ENCODE measurements at regions not wholly inside any gene's neighbourhood (a gene's known extent, or its start where the extent isn't known, plus 50 kb on each side); places are given as distances from the start of the nearest gene placed in this dataset.
"Not testable (repeated sequence)": the region's sequence is repeated elsewhere in the genome, so short reads cannot be mapped to it uniquely, and the experiment has no call there.

- not testable (repeated sequence) for H3K4me1 ChIP-seq (ENCODE audit: control insufficient read depth, insufficient read depth, low read length); DNase-seq (ENCODE audit: low read depth in 4 of 6, low spot score in 6 of 6); H3K9me3 ChIP-seq (ENCODE audit: control insufficient read depth, insufficient read depth, low read length); H3K27ac ChIP-seq (ENCODE audit: low read depth, low read length); H3K36me3 ChIP-seq (ENCODE audit: control insufficient read depth, insufficient read depth, low read length); H3K4me3 ChIP-seq (ENCODE audit: low read depth, low read length); H3K27me3 ChIP-seq (ENCODE audit: control insufficient read depth, insufficient read depth, low read length)
- WGBS (ENCODE audit: insufficient coverage): 97% methylated on average over 7 of the region's 28 CpGs
Measured at GRCh38 chr10:15921423-15921945, 61.2 kb upstream of the MINDY3 start.

GRCh38 chr10:15931376-15931775 lies 71.1 kb upstream of the MINDY3 start:
- Histone ChIP-seq H3K27ac (ENCODE audit: low read depth, low read length) (no peak overlapping the region), H3K4me3 (ENCODE audit: low read depth, low read length) (no peak overlapping the region), H3K27me3 (ENCODE audit: control insufficient read depth, insufficient read depth, low read length) (no peaks in the 10 kb centered on the region), H3K9me3 (ENCODE audit: control insufficient read depth, insufficient read depth, low read length) (no peaks in the 10 kb centered on the region), H3K4me1 (ENCODE audit: control insufficient read depth, insufficient read depth, low read length) (no peaks in the 10 kb centered on the region), H3K36me3 (ENCODE audit: control insufficient read depth, insufficient read depth, low read length) (no peaks in the 10 kb centered on the region)
- 80% methylated on average over 2 of the region's 5 CpGs for WGBS (ENCODE audit: insufficient coverage)
- no peak for DNase-seq (ENCODE audit: low read depth in 4 of 6, low spot score in 6 of 6)

- H3K36me3 ChIP-seq (ENCODE audit: control insufficient read depth, insufficient read depth, low read length); H3K4me1 ChIP-seq (ENCODE audit: control insufficient read depth, insufficient read depth, low read length); H3K27me3 ChIP-seq (ENCODE audit: control insufficient read depth, insufficient read depth, low read length); H3K4me3 ChIP-seq (ENCODE audit: low read depth, low read length); H3K27ac ChIP-seq (ENCODE audit: low read depth, low read length); H3K9me3 ChIP-seq (ENCODE audit: control insufficient read depth, insufficient read depth, low read length); DNase-seq (ENCODE audit: low read depth in 4 of 6, low spot score in 6 of 6): not testable (repeated sequence)
- WGBS (ENCODE audit: insufficient coverage): 83% methylated on average over 3 of the region's 6 CpGs
Measured at GRCh38 chr10:15939543-15939942, 79.2 kb upstream of the MINDY3 start.

- H3K27ac ChIP-seq (ENCODE audit: low read depth, low read length): no peak overlapping the region
- no peaks in the 10 kb centered on the region for H3K4me1 ChIP-seq (ENCODE audit: control insufficient read depth, insufficient read depth, low read length)
- no peak overlapping the region for H3K4me3 ChIP-seq (ENCODE audit: low read depth, low read length)
- H3K36me3 ChIP-seq (ENCODE audit: control insufficient read depth, insufficient read depth, low read length): no peaks in the 10 kb centered on the region
- no peaks in the 10 kb centered on the region for H3K9me3 ChIP-seq (ENCODE audit: control insufficient read depth, insufficient read depth, low read length)
- H3K27me3 ChIP-seq (ENCODE audit: control insufficient read depth, insufficient read depth, low read length): no peaks in the 10 kb centered on the region
- no peak for DNase-seq (ENCODE audit: low read depth in 4 of 6, low spot score in 6 of 6)
- WGBS (ENCODE audit: insufficient coverage): 63% methylated on average over 1 of the region's 1 CpG
Measured at GRCh38 chr10:15943426-15943825, 83.1 kb upstream of the MINDY3 start.

GRCh38 chr10:15954188-15954587 lies 93.9 kb upstream of the MINDY3 start:
- no peak overlapping the region for H3K27ac ChIP-seq (ENCODE audit: low read depth, low read length)
- WGBS (ENCODE audit: insufficient coverage): no CpG with 5 or more reads among the region's 4 CpGs
- no peaks in the 10 kb centered on the region for H3K36me3 ChIP-seq (ENCODE audit: control insufficient read depth, insufficient read depth, low read length)
- no peak overlapping the region for H3K4me3 ChIP-seq (ENCODE audit: low read depth, low read length)
- H3K4me1 ChIP-seq (ENCODE audit: control insufficient read depth, insufficient read depth, low read length): no peaks in the 10 kb centered on the region
- DNase-seq (ENCODE audit: low read depth in 4 of 6, low spot score in 6 of 6): no peak
- H3K27me3 ChIP-seq (ENCODE audit: control insufficient read depth, insufficient read depth, low read length): no peaks in the 10 kb centered on the region
- peaks cover 1% of the 10 kb centered on the region for H3K9me3 ChIP-seq (ENCODE audit: control insufficient read depth, insufficient read depth, low read length)

- Histone ChIP-seq H3K4me3 (ENCODE audit: low read depth, low read length) (no peak overlapping the region), H3K9me3 (ENCODE audit: control insufficient read depth, insufficient read depth, low read length) (no peaks in the 10 kb centered on the region), H3K36me3 (ENCODE audit: control insufficient read depth, insufficient read depth, low read length) (no peaks in the 10 kb centered on the region), H3K4me1 (ENCODE audit: control insufficient read depth, insufficient read depth, low read length) (no peaks in the 10 kb centered on the region), H3K27me3 (ENCODE audit: control insufficient read depth, insufficient read depth, low read length) (no peaks in the 10 kb centered on the region), H3K27ac (ENCODE audit: low read depth, low read length) (no peak overlapping the region)
- WGBS (ENCODE audit: insufficient coverage): 64% methylated on average over 4 of the region's 5 CpGs
- peak in 1 of 6 donors; percentile 55 for DNase-seq (ENCODE audit: low read depth in 4 of 6, low spot score in 6 of 6)
Measured at GRCh38 chr10:15960277-15960676, 100.0 kb upstream of the MINDY3 start.

GRCh38 chr10:15972736-15973135 lies 112.4 kb upstream of the MINDY3 start:
- H3K4me3 ChIP-seq (ENCODE audit: low read depth, low read length); H3K27ac ChIP-seq (ENCODE audit: low read depth, low read length); DNase-seq (ENCODE audit: low read depth in 4 of 6, low spot score in 6 of 6); H3K9me3 ChIP-seq (ENCODE audit: control insufficient read depth, insufficient read depth, low read length); H3K27me3 ChIP-seq (ENCODE audit: control insufficient read depth, insufficient read depth, low read length); H3K36me3 ChIP-seq (ENCODE audit: control insufficient read depth, insufficient read depth, low read length); H3K4me1 ChIP-seq (ENCODE audit: control insufficient read depth, insufficient read depth, low read length): not testable (repeated sequence)
- WGBS (ENCODE audit: insufficient coverage): 88% methylated on average over 1 of the region's 5 CpGs

GRCh38 chr10:15985690-15986089 lies 125.4 kb upstream of the MINDY3 start:
- WGBS (ENCODE audit: insufficient coverage): 69% methylated on average over 4 of the region's 4 CpGs
- H3K4me1 ChIP-seq (ENCODE audit: control insufficient read depth, insufficient read depth, low read length): no peaks in the 10 kb centered on the region
- DNase-seq (ENCODE audit: low read depth in 4 of 6, low spot score in 6 of 6): peak in 1 of 6 donors; percentile 57
- H3K36me3 ChIP-seq (ENCODE audit: control insufficient read depth, insufficient read depth, low read length): no peaks in the 10 kb centered on the region
- no peak overlapping the region for H3K27ac ChIP-seq (ENCODE audit: low read depth, low read length)
- H3K4me3 ChIP-seq (ENCODE audit: low read depth, low read length): no peak overlapping the region
- no peaks in the 10 kb centered on the region for H3K9me3 ChIP-seq (ENCODE audit: control insufficient read depth, insufficient read depth, low read length)
- no peaks in the 10 kb centered on the region for H3K27me3 ChIP-seq (ENCODE audit: control insufficient read depth, insufficient read depth, low read length)

- Histone ChIP-seq H3K27ac (ENCODE audit: low read depth, low read length) (no peak overlapping the region), H3K4me3 (ENCODE audit: low read depth, low read length) (no peak overlapping the region), H3K4me1 (ENCODE audit: control insufficient read depth, insufficient read depth, low read length) (no peaks in the 10 kb centered on the region), H3K36me3 (ENCODE audit: control insufficient read depth, insufficient read depth, low read length) (no peaks in the 10 kb centered on the region), H3K27me3 (ENCODE audit: control insufficient read depth, insufficient read depth, low read length) (no peaks in the 10 kb centered on the region), H3K9me3 (ENCODE audit: control insufficient read depth, insufficient read depth, low read length) (no peaks in the 10 kb centered on the region)
- WGBS (ENCODE audit: insufficient coverage): 81% methylated on average over 8 of the region's 11 CpGs
- no peak for DNase-seq (ENCODE audit: low read depth in 4 of 6, low spot score in 6 of 6)
Measured at GRCh38 chr10:15990535-15991129, 130.3 kb upstream of the MINDY3 start.

- H3K9me3 ChIP-seq (ENCODE audit: control insufficient read depth, insufficient read depth, low read length): no peaks in the 10 kb centered on the region
- H3K4me1 ChIP-seq (ENCODE audit: control insufficient read depth, insufficient read depth, low read length): no peaks in the 10 kb centered on the region
- H3K36me3 ChIP-seq (ENCODE audit: control insufficient read depth, insufficient read depth, low read length): no peaks in the 10 kb centered on the region
- WGBS (ENCODE audit: insufficient coverage): no CpG with 5 or more reads among the region's 4 CpGs
- no peak overlapping the region for H3K27ac ChIP-seq (ENCODE audit: low read depth, low read length)
- DNase-seq (ENCODE audit: low read depth in 4 of 6, low spot score in 6 of 6): no peak
- no peak overlapping the region for H3K4me3 ChIP-seq (ENCODE audit: low read depth, low read length)
- H3K27me3 ChIP-seq (ENCODE audit: control insufficient read depth, insufficient read depth, low read length): no peaks in the 10 kb centered on the region
Measured at GRCh38 chr10:15997313-15997712, 137.0 kb upstream of the MINDY3 start.

Measured in spinal cord (tissue), 9 donors.